ENCODE measurements at regions not wholly inside any gene's neighbourhood (a gene's known extent, or its start where the extent isn't known, plus 50 kb on each side); places are given as distances from the start of the nearest gene placed in this dataset.
"Not testable (repeated sequence)": the region's sequence is repeated elsewhere in the genome, so short reads cannot be mapped to it uniquely, and the experiment has no call there.

- H3K9me3 Mint-ChIP-seq (ENCODE audit: low read depth) = no peaks in the 10 kb centered on the region
- H3K27ac Mint-ChIP-seq = no peak overlapping the region
- H3K36me3 Mint-ChIP-seq = no peaks in the 10 kb centered on the region
- H3K4me3 Mint-ChIP-seq = no peak overlapping the region
- peaks cover 4% of the 10 kb centered on the region for H3K27me3 Mint-ChIP-seq
- no peaks in the 10 kb centered on the region for H3K4me1 Mint-ChIP-seq (ENCODE audit: low read depth)
Observed at GRCh38 chr7:32658034-32658433, 162.7 kb downstream of the AVL9 start.

- H3K9me3 Mint-ChIP-seq (ENCODE audit: low read depth); H3K27me3 Mint-ChIP-seq; H3K4me3 Mint-ChIP-seq: not testable (repeated sequence)
Observed at GRCh38 chr7:32654549-32654948, 159.3 kb downstream of the AVL9 start.

GRCh38 chr7:32650356-32650755 is 155.1 kb downstream of the AVL9 start:
- not testable (repeated sequence) for H3K9me3 Mint-ChIP-seq (ENCODE audit: low read depth); H3K27me3 Mint-ChIP-seq; H3K4me1 Mint-ChIP-seq (ENCODE audit: low read depth); H3K36me3 Mint-ChIP-seq; H3K27ac Mint-ChIP-seq; H3K4me3 Mint-ChIP-seq

More at GRCh38 chr7:32654549-32654948, 159.3 kb downstream of the AVL9 start:
- H3K36me3 Mint-ChIP-seq; H3K27ac Mint-ChIP-seq; H3K4me1 Mint-ChIP-seq (ENCODE audit: low read depth): not testable (repeated sequence)

- H3K4me3 Mint-ChIP-seq = no peak overlapping the region
- no peaks in the 10 kb centered on the region for H3K4me1 Mint-ChIP-seq (ENCODE audit: low read depth)
- no peak overlapping the region for H3K27ac Mint-ChIP-seq
- peaks cover 4% of the 10 kb centered on the region for H3K27me3 Mint-ChIP-seq
- H3K36me3 Mint-ChIP-seq = no peaks in the 10 kb centered on the region
- peaks cover 7% of the 10 kb centered on the region for H3K9me3 Mint-ChIP-seq (ENCODE audit: low read depth)
Observed at GRCh38 chr7:32648408-32649156, 153.3 kb downstream of the AVL9 start.

GRCh38 chr7:32645255-32645654 is 150.0 kb downstream of the AVL9 start:
- not testable (repeated sequence) for H3K9me3 Mint-ChIP-seq (ENCODE audit: low read depth); H3K4me1 Mint-ChIP-seq (ENCODE audit: low read depth); H3K4me3 Mint-ChIP-seq; H3K27me3 Mint-ChIP-seq; H3K36me3 Mint-ChIP-seq; H3K27ac Mint-ChIP-seq

- Mint-ChIP-seq H3K27ac (no peak overlapping the region), H3K4me3 (no peak overlapping the region), H3K9me3 (ENCODE audit: low read depth) (no peaks in the 10 kb centered on the region), H3K36me3 (peaks cover 5% of the 10 kb centered on the region), H3K4me1 (ENCODE audit: low read depth) (peaks cover 5% of the 10 kb centered on the region), H3K27me3 (no peaks in the 10 kb centered on the region)
Observed at GRCh38 chr7:32643194-32643593, 147.9 kb downstream of the AVL9 start.

GRCh38 chr7:32639122-32639521 is 143.8 kb downstream of the AVL9 start:
- Mint-ChIP-seq H3K4me1 (ENCODE audit: low read depth) (peaks cover 5% of the 10 kb centered on the region), H3K4me3 (no peak overlapping the region), H3K9me3 (ENCODE audit: low read depth) (no peaks in the 10 kb centered on the region)

GRCh38 chr7:32638479-32639121 is 143.3 kb downstream of the AVL9 start:
- H3K9me3 Mint-ChIP-seq (ENCODE audit: low read depth); H3K36me3 Mint-ChIP-seq; H3K27me3 Mint-ChIP-seq; H3K27ac Mint-ChIP-seq; H3K4me1 Mint-ChIP-seq (ENCODE audit: low read depth); H3K4me3 Mint-ChIP-seq: not testable (repeated sequence)

More at GRCh38 chr7:32639122-32639521, 143.8 kb downstream of the AVL9 start:
- H3K36me3 Mint-ChIP-seq = peaks cover 5% of the 10 kb centered on the region
- H3K27me3 Mint-ChIP-seq = no peaks in the 10 kb centered on the region
- no peak overlapping the region for H3K27ac Mint-ChIP-seq

All from activated naive CD8-positive, alpha-beta T cell (primary cell).